ENCODE measurements at regions not wholly inside any gene's neighbourhood (a gene's known extent, or its start where the extent isn't known, plus 50 kb on each side); places are given as distances from the start of the nearest gene placed in this dataset.

DNA sequence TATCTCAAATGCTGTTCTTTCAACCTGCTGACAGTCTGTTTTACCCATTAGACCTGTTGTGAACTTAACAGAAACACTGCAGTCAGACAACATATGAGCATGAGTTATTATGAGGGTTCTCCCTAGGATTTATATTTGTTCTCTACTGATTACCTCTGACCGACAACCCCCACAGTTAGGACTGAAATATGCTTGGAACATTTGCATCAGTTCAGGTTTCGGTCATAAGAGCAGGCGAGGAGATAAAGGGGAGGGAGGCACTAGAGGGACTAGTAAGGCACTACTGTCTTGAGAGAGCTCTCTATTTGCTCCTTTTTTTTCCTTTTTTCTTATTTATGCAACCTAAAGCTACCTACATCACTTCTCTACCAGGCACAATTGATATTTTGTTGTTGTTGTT is 133.2 kb upstream of the REG3G start:
- no peak overlapping the region for H3K27ac ChIP-seq (ENCODE audit: low read depth, low read length)
- H3K9ac ChIP-seq (ENCODE audit: low read length in 5 of 5) = no peak overlapping the region
- no peaks in the 10 kb centered on the region for H3K4me1 ChIP-seq (ENCODE audit: control insufficient read depth in 5 of 5, insufficient read depth in 5 of 5, low read length in 5 of 5)
- no peaks in the 10 kb centered on the region for H3K27me3 ChIP-seq (ENCODE audit: control insufficient read depth in 5 of 5, insufficient read depth in 4 of 5, low read length in 5 of 5)
- no peak overlapping the region for H3K4me3 ChIP-seq (ENCODE audit: low read depth in 1 of 5, low read length in 5 of 5)
- no peaks in the 10 kb centered on the region for H3K9me3 ChIP-seq (ENCODE audit: control insufficient read depth in 5 of 5, low read length in 5 of 5)
- no peaks in the 10 kb centered on the region for H3K36me3 ChIP-seq (ENCODE audit: control insufficient read depth in 5 of 5, insufficient read depth in 5 of 5, low read length in 5 of 5)

DNA sequence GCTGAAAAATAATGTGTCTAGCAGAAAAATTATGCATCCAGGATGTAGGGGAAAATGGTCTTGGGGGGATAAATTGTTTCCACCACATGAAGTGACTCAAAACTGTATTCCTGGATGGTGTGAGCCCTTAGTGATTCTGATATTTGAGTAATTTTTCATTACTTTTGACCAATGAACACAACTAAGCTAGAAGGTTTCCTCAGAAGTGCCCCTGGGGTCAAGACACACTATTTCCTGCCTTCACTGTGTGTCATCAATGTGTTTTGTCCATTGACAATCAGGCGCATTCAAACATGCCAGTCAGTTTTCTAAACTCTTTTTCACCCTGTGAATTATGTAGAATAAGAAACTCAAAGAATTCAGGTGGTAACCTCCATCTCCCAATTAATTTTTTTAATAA is 130.5 kb upstream of the REG3G start:
- Histone ChIP-seq H3K36me3 (ENCODE audit: control insufficient read depth in 5 of 5, insufficient read depth in 5 of 5, low read length in 5 of 5) (no peaks in the 10 kb centered on the region), H3K27me3 (ENCODE audit: control insufficient read depth in 5 of 5, insufficient read depth in 4 of 5, low read length in 5 of 5) (no peaks in the 10 kb centered on the region), H3K9ac (ENCODE audit: low read length in 5 of 5) (no peak overlapping the region), H3K4me1 (ENCODE audit: control insufficient read depth in 5 of 5, insufficient read depth in 5 of 5, low read length in 5 of 5) (no peaks in the 10 kb centered on the region), H3K9me3 (ENCODE audit: control insufficient read depth in 5 of 5, low read length in 5 of 5) (no peaks in the 10 kb centered on the region), H3K27ac (ENCODE audit: low read depth, low read length) (no peak overlapping the region), H3K4me3 (ENCODE audit: low read depth in 1 of 5, low read length in 5 of 5) (no peak overlapping the region)

GRCh38 chr2:78896536-78896935 is 129.0 kb upstream of the REG3G start:
- H3K9ac ChIP-seq (ENCODE audit: low read length in 5 of 5) = no peak overlapping the region
- H3K4me3 ChIP-seq (ENCODE audit: low read depth in 1 of 5, low read length in 5 of 5) = no peak overlapping the region
- no peaks in the 10 kb centered on the region for H3K27me3 ChIP-seq (ENCODE audit: control insufficient read depth in 5 of 5, insufficient read depth in 4 of 5, low read length in 5 of 5)

GRCh38 chr2:78907089-78907488 is 118.4 kb upstream of the REG3G start:
- Histone ChIP-seq H3K4me3 (ENCODE audit: low read depth in 1 of 5, low read length in 5 of 5) (no peak overlapping the region), H3K4me1 (ENCODE audit: control insufficient read depth in 5 of 5, insufficient read depth in 5 of 5, low read length in 5 of 5) (no peaks in the 10 kb centered on the region), H3K9ac (ENCODE audit: low read length in 5 of 5) (no peak overlapping the region), H3K36me3 (ENCODE audit: control insufficient read depth in 5 of 5, insufficient read depth in 5 of 5, low read length in 5 of 5) (no peaks in the 10 kb centered on the region), H3K9me3 (ENCODE audit: control insufficient read depth in 5 of 5, low read length in 5 of 5) (no peaks in the 10 kb centered on the region), H3K27ac (ENCODE audit: low read depth, low read length) (no peak overlapping the region), H3K27me3 (ENCODE audit: control insufficient read depth in 5 of 5, insufficient read depth in 4 of 5, low read length in 5 of 5) (no peaks in the 10 kb centered on the region)

More at GRCh38 chr2:78896536-78896935, 129.0 kb upstream of the REG3G start:
- Histone ChIP-seq H3K4me1 (ENCODE audit: control insufficient read depth in 5 of 5, insufficient read depth in 5 of 5, low read length in 5 of 5) (no peaks in the 10 kb centered on the region), H3K9me3 (ENCODE audit: control insufficient read depth in 5 of 5, low read length in 5 of 5) (no peaks in the 10 kb centered on the region), H3K36me3 (ENCODE audit: control insufficient read depth in 5 of 5, insufficient read depth in 5 of 5, low read length in 5 of 5) (no peaks in the 10 kb centered on the region), H3K27ac (ENCODE audit: low read depth, low read length) (no peak overlapping the region)

GRCh38 chr2:78908973-78909372 is 116.5 kb upstream of the REG3G start:
- Histone ChIP-seq H3K27me3 (ENCODE audit: control insufficient read depth in 5 of 5, insufficient read depth in 4 of 5, low read length in 5 of 5) (no peaks in the 10 kb centered on the region), H3K27ac (ENCODE audit: low read depth, low read length) (no peak overlapping the region), H3K9ac (ENCODE audit: low read length in 5 of 5) (no peak overlapping the region), H3K4me3 (ENCODE audit: low read depth in 1 of 5, low read length in 5 of 5) (no peak overlapping the region), H3K36me3 (ENCODE audit: control insufficient read depth in 5 of 5, insufficient read depth in 5 of 5, low read length in 5 of 5) (no peaks in the 10 kb centered on the region), H3K4me1 (ENCODE audit: control insufficient read depth in 5 of 5, insufficient read depth in 5 of 5, low read length in 5 of 5) (no peaks in the 10 kb centered on the region), H3K9me3 (ENCODE audit: control insufficient read depth in 5 of 5, low read length in 5 of 5) (no peaks in the 10 kb centered on the region)

DNA sequence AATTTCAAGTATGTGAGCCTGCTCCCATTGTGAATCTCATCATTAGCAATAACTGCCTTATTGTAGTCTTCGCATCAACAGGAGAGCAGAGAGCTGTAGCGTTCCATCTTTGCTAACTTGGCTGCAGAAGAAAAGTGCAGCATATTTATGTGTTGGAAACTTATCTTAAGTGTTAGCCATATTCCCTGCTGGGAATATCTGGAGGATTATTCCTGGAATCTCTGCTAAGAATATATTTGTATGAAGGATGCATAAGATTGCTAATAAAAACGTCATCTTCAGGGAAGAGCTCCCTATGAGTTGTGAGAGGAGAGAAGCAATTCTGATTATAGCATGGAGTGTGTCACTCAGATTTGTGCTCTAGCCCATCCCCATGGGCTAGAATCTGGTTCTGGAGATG is 115.1 kb upstream of the REG3G start:
- Histone ChIP-seq H3K9ac (ENCODE audit: low read length in 5 of 5) (no peak overlapping the region), H3K27ac (ENCODE audit: low read depth, low read length) (no peak overlapping the region), H3K27me3 (ENCODE audit: control insufficient read depth in 5 of 5, insufficient read depth in 4 of 5, low read length in 5 of 5) (no peaks in the 10 kb centered on the region), H3K4me1 (ENCODE audit: control insufficient read depth in 5 of 5, insufficient read depth in 5 of 5, low read length in 5 of 5) (no peaks in the 10 kb centered on the region), H3K9me3 (ENCODE audit: control insufficient read depth in 5 of 5, low read length in 5 of 5) (no peaks in the 10 kb centered on the region), H3K36me3 (ENCODE audit: control insufficient read depth in 5 of 5, insufficient read depth in 5 of 5, low read length in 5 of 5) (no peaks in the 10 kb centered on the region), H3K4me3 (ENCODE audit: low read depth in 1 of 5, low read length in 5 of 5) (no peak overlapping the region)

DNA sequence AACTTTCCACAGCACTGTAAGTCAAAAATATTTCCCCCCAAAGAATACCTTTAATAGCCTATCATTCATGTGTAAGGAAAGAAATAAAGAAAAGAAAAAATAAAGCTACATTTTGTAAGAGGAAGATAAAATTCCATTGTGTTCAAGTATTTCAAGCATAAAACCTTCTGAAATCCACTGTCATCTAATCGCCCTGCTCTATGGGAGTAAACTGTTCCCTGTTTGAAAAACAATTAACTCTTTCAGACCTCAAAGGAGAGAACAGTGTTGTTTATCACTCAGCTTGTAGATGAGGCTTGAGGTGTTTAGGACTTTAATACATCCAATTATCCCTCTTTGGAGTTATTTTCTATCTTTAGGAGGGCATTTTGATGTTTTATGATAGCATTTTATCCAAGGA is 112.2 kb upstream of the REG3G start:
- Histone ChIP-seq H3K27ac (ENCODE audit: low read depth, low read length) (no peak overlapping the region), H3K27me3 (ENCODE audit: control insufficient read depth in 5 of 5, insufficient read depth in 4 of 5, low read length in 5 of 5) (no peaks in the 10 kb centered on the region), H3K9me3 (ENCODE audit: control insufficient read depth in 5 of 5, low read length in 5 of 5) (no peaks in the 10 kb centered on the region), H3K4me3 (ENCODE audit: low read depth in 1 of 5, low read length in 5 of 5) (no peak overlapping the region), H3K36me3 (ENCODE audit: control insufficient read depth in 5 of 5, insufficient read depth in 5 of 5, low read length in 5 of 5) (no peaks in the 10 kb centered on the region), H3K9ac (ENCODE audit: low read length in 5 of 5) (no peak overlapping the region), H3K4me1 (ENCODE audit: control insufficient read depth in 5 of 5, insufficient read depth in 5 of 5, low read length in 5 of 5) (no peaks in the 10 kb centered on the region)

- no peak overlapping the region for H3K27ac ChIP-seq (ENCODE audit: low read depth, low read length)
- no peaks in the 10 kb centered on the region for H3K36me3 ChIP-seq (ENCODE audit: control insufficient read depth in 5 of 5, insufficient read depth in 5 of 5, low read length in 5 of 5)
- no peaks in the 10 kb centered on the region for H3K4me1 ChIP-seq (ENCODE audit: control insufficient read depth in 5 of 5, insufficient read depth in 5 of 5, low read length in 5 of 5)
- no peak overlapping the region for H3K4me3 ChIP-seq (ENCODE audit: low read depth in 1 of 5, low read length in 5 of 5)
- no peaks in the 10 kb centered on the region for H3K27me3 ChIP-seq (ENCODE audit: control insufficient read depth in 5 of 5, insufficient read depth in 4 of 5, low read length in 5 of 5)
- no peak overlapping the region for H3K9ac ChIP-seq (ENCODE audit: low read length in 5 of 5)
- no peaks in the 10 kb centered on the region for H3K9me3 ChIP-seq (ENCODE audit: control insufficient read depth in 5 of 5, low read length in 5 of 5)
These were observed 100.2 kb upstream of the REG3G start for GRCh38 chr2:78925258-78925657.

- Histone ChIP-seq H3K4me1 (ENCODE audit: control insufficient read depth in 5 of 5, insufficient read depth in 5 of 5, low read length in 5 of 5) (no peaks in the 10 kb centered on the region), H3K36me3 (ENCODE audit: control insufficient read depth in 5 of 5, insufficient read depth in 5 of 5, low read length in 5 of 5) (no peaks in the 10 kb centered on the region), H3K27ac (ENCODE audit: low read depth, low read length) (no peak overlapping the region), H3K27me3 (ENCODE audit: control insufficient read depth in 5 of 5, insufficient read depth in 4 of 5, low read length in 5 of 5) (no peaks in the 10 kb centered on the region), H3K4me3 (ENCODE audit: low read depth in 1 of 5, low read length in 5 of 5) (no peak overlapping the region), H3K9me3 (ENCODE audit: control insufficient read depth in 5 of 5, low read length in 5 of 5) (peaks cover 0 to 4% (median 0%) of the 10 kb centered on the region in 5 donors), H3K9ac (ENCODE audit: low read length in 5 of 5) (no peak overlapping the region)
These were observed 97.0 kb upstream of the REG3G start for GRCh38 chr2:78928502-78928901.

- Histone ChIP-seq H3K9me3 (ENCODE audit: control insufficient read depth in 5 of 5, low read length in 5 of 5) (peaks cover 0 to 6% (median 0%) of the 10 kb centered on the region in 5 donors), H3K36me3 (ENCODE audit: control insufficient read depth in 5 of 5, insufficient read depth in 5 of 5, low read length in 5 of 5) (no peaks in the 10 kb centered on the region), H3K4me3 (ENCODE audit: low read depth in 1 of 5, low read length in 5 of 5) (no peak overlapping the region), H3K9ac (ENCODE audit: low read length in 5 of 5) (no peak overlapping the region), H3K27me3 (ENCODE audit: control insufficient read depth in 5 of 5, insufficient read depth in 4 of 5, low read length in 5 of 5) (no peaks in the 10 kb centered on the region), H3K4me1 (ENCODE audit: control insufficient read depth in 5 of 5, insufficient read depth in 5 of 5, low read length in 5 of 5) (no peaks in the 10 kb centered on the region), H3K27ac (ENCODE audit: low read depth, low read length) (no peak overlapping the region)
These were observed 84.5 kb upstream of the REG3G start for GRCh38 chr2:78940998-78941397.

DNA sequence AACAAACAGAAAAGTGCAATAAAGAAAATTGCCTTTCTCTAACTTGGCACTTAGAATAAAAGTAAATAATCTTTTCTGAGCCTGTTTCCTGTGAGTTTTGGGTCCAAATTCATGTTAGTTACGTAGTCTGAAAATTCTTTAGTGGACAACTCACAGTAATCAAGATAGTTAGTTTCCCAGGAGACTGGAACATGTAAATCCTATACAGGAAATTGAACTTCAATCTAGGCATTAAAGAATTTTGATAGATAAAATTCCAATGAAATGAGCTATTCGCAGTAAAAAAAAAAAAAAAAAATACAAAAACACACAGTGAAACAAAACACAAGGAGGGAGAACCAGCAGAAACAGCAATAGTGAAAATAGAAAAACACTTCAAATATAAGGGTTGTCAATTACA is 83.8 kb upstream of the REG3G start:
- no peaks in the 10 kb centered on the region for H3K36me3 ChIP-seq (ENCODE audit: control insufficient read depth in 5 of 5, insufficient read depth in 5 of 5, low read length in 5 of 5)
- no peaks in the 10 kb centered on the region for H3K27me3 ChIP-seq (ENCODE audit: control insufficient read depth in 5 of 5, insufficient read depth in 4 of 5, low read length in 5 of 5)
- H3K27ac ChIP-seq (ENCODE audit: low read depth, low read length) = no peak overlapping the region
- H3K9ac ChIP-seq (ENCODE audit: low read length in 5 of 5) = no peak overlapping the region
- H3K9me3 ChIP-seq (ENCODE audit: control insufficient read depth in 5 of 5, low read length in 5 of 5) = peaks cover 0 to 9% (median 0%) of the 10 kb centered on the region in 5 donors
- H3K4me3 ChIP-seq (ENCODE audit: low read depth in 1 of 5, low read length in 5 of 5) = no peak overlapping the region
- H3K4me1 ChIP-seq (ENCODE audit: control insufficient read depth in 5 of 5, insufficient read depth in 5 of 5, low read length in 5 of 5) = no peaks in the 10 kb centered on the region

Measured in subcutaneous abdominal adipose tissue (tissue), 5 donors.